ENCODE measurements at regions not wholly inside any gene's neighbourhood (a gene's known extent, or its start where the extent isn't known, plus 50 kb on each side); places are given as distances from the start of the nearest gene placed in this dataset.

- DNase-seq (ENCODE audit: low read depth, low spot score), result no peak
Observed at GRCh38 chr2:8217468-8218030, 464.3 kb upstream of the ID2 start.

DNA sequence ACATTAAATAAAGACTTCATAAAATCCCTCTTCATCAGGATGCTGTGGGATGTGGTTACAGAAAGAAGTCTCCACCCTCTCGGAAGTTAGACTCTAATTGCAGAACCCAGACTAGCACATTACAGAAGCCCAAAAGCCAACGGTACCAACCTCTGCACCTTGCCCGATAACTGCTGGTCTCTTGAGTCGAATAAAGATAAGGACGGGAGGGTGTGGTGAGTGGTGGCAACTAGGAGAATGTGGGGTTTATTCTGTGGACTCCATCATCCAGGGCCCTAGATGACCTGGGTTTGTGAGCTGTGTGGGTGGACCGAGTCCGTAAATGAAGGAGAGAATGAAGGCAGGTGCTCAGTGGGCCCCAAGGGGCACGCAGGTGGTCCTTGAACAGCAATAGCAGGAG lies 462.8 kb upstream of the ID2 start:
- DNase-seq (ENCODE audit: low read depth, low spot score), result no peak

DNA sequence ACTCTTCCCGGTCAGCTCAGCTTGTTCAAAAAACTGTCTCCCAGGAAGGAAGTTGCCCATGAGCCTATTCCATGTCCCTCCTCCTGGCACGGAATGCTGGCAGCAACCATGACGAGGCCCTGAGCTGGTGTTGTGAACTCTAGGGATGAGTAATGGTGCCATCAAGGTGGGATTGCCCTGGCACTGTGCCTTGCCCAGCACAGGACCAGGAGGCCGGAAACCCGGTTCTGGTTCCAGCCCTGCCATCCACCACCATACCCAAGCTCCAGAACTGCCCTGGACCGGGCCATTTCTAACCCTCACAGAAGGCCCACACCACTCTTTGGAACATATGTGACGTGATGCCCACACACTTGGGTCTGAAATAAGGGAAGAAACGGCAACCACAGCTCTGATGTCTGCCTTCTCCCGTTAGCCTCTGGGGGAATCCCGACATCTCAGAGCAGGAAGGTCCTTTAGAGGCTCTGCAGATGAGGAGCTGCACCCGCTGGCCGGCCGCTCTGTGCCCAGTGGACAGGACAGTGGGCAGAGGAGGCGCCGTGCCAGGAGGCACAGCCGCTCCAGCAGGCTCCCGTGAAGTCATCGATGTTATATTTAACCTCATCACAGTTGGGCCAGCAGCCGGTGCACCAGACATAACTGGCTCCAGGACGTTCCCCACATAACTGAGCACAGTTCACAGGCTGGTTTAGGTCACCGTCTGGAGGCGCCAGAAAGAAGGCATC lies 462.1 kb upstream of the ID2 start:
- DNase-seq (ENCODE audit: low read depth, low spot score), result no peak

DNA sequence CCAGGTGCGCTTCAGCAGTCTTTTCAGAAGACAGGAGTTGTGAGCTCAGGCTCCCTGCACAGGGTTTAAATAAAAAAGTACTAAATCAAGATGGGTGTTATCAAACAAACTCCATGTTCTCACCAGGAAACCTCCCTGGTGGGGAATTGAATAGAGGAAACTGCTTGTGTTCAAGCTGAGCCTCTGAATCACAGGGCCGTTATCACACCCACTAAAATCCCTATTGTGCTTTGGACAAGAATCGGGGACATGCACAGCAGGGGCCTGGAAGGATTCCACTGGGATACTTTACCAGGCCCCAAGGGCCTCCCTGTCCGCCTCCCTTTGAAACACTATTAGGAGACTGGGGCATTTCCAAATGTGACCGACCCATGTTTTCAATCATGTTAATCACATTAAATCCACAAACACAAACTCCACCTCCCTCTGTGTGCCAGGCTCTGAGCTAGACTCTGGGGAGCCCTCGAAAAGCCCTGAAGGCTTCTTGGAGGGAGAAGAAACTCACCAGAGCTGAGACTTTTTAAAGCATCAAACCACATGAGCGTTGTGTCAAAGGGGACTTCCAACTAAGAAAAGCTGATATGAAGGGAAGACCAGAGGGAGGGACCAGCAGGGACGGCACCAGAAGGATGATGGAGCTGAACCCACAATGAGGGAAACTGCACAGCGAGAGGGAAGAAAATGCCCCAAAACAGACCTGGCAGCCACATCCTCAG lies 458.7 kb upstream of the ID2 start:
- peak; percentile 16 for DNase-seq (ENCODE audit: low read depth, low spot score)

- no peak for DNase-seq (ENCODE audit: low read depth, low spot score)
Observed at GRCh38 chr2:8223695-8224346, 458.0 kb upstream of the ID2 start.

DNA sequence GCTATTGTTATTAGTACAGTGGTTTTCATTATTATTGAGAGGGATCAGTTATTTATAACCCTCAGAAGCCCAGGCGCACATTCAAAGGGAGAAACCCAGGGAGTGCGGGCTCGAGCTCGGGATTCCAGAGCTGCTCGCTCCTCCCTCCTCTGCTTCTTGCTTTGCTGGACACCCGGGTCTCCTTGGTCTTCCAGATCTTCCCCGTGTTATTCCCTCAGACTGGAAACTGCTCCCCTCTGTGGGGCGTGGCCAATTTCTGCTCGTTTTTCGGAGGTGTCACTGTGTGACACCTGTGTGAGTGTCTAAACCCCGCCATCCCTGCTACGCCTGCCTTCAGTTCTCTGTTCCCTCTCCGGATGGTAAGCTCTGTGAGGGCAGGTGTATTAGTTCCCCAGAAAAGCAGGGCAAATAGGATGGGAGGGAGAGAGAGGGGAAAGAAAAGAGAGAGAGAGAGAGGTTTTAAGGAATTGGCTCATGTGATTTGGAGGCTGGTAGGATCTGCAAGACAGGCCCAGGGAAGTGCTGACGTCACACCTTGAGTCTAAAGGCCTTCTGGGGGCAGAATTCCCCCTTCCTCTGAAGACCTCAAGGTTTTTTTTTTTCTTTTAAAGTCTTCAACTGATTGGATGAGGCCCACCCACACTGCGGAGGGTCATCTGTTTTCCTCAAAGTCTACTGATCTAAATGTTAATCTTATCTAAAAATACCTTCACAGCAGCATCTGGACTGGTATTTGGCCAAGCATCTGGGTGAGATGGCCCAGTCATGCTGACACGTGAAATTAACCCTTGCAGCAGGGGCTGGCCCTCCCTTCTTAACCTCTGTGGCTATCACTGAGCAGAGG lies 457.3 kb upstream of the ID2 start:
- no peak for DNase-seq (ENCODE audit: low read depth, low spot score)

- no peak for DNase-seq (ENCODE audit: low read depth, low spot score)
Observed at GRCh38 chr2:8225266-8225665, 456.6 kb upstream of the ID2 start.

- no peak for DNase-seq (ENCODE audit: low read depth, low spot score)
Observed at GRCh38 chr2:8225798-8226197, 456.1 kb upstream of the ID2 start.

- peak; percentile 79 for DNase-seq (ENCODE audit: low read depth, low spot score)
Observed at GRCh38 chr2:8229546-8229986, 452.3 kb upstream of the ID2 start.

- no peak for DNase-seq (ENCODE audit: low read depth, low spot score)
Observed at GRCh38 chr2:8230466-8230865, 451.4 kb upstream of the ID2 start.

DNA sequence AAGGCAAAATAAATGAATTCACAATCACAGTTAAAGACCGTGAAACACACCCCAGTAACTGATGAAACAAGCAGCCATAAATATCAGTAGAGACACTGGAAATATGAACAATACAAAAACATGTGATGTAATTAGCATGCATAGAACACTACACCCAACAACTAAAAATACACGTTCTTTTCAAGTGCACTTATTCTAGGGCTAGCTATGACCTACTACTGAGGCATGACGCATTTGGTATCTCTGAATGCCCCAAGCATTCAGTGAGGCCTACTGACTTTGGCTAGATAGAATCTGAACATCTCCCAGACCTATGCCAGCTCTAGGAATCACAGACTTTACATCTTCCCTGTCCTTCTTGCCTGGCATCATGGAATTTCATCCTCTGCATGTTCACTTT lies 450.0 kb upstream of the ID2 start:
- no peak for DNase-seq (ENCODE audit: low read depth, low spot score)

- no peak for DNase-seq (ENCODE audit: low read depth, low spot score)
Observed at GRCh38 chr2:8232871-8233270, 449.0 kb upstream of the ID2 start.

DNA sequence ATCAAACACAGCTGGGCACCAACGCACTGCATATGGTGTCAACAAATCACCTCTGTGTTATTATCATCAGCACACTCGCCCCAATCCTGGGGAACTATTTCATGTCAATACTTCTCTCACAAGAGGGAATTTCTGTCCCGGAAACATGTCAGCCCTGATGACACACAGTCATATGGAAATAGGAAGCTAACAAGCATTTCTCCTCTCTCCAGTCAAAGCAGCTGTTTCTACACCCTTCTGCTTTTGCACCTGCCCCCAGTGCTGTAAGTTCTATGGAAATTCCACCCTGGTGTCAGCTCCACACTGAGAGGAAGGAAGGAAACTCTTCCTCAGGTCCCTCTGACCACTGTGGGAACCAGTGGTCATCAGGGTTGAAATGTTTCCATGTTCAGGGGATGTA lies 447.6 kb upstream of the ID2 start:
- no peak for DNase-seq (ENCODE audit: low read depth, low spot score)

GRCh38 chr2:8234757-8235374 lies 447.0 kb upstream of the ID2 start:
- no peak for DNase-seq (ENCODE audit: low read depth, low spot score)

DNA sequence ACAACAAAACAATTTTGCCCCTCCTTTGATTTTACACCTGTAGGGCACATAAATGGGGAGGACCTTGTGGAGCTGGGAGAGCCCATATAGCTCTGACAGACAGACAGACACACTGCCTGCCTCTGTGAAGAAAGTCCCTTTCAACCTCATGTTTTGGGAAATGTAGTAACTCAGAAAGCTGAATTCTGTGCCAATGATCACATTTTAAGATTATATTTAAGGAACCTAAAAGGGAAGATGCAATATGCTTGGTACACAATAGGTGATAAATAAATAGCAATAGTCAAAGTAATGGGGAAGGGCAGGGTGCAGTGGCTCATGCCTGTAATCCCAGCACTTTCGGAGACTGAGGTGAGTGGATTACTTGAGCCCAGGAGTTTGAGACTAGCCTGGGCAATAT lies 446.4 kb upstream of the ID2 start:
- DNase-seq (ENCODE audit: low read depth, low spot score), result no peak

DNA sequence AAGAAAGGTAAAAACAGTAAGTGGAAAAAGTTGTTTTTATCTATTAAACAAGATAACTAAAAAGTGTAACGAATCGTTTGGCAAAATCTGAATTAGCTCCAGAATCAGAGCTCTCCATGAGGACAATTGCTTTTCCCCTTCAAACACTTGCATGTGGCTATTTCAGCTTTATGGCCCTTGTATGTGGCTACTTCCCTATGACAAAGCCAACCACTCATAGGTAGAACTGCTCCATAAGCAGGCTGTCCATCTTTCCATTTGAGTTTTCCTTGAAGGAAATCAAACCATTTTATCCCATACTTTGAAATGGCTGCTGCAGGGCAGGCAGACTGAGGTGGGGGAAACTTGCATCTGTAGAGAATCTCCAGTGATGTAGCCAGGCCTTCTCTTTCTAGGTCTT lies 445.5 kb upstream of the ID2 start:
- no peak for DNase-seq (ENCODE audit: low read depth, low spot score)

DNA sequence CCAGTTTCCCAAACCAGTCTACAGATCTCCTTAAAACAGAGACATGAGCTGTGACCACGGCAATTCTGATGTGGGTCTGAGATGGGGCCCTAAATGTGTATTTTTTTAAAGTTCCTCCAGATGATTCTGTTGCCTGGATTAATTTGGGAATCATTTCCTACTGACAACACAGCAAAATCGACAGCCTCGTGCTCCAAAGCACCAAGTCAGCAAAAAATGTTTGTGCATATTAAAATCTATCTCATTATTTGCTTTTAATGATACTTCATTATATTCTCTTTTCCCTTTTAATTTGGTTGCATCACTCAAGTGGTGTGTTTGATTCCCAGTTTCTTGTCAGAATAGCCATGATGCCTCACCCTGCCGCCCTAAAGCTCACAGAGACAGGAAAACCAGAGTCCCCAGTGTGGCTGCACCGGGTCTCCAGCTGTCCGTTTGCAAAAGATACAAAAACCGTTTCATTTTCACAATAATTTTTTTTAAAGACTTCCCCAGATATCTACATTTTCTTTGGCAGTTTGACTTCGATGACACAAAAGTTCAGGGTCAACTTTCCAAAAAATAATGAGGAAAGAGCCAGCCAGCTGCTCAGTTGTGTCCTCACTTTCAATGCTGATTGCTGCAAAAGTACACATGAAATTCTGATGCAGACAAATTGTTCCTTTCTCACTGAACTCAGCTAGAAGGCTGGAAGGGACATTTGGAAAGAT lies 443.2 kb upstream of the ID2 start:
- DNase-seq (ENCODE audit: low read depth, low spot score), result no peak

DNA sequence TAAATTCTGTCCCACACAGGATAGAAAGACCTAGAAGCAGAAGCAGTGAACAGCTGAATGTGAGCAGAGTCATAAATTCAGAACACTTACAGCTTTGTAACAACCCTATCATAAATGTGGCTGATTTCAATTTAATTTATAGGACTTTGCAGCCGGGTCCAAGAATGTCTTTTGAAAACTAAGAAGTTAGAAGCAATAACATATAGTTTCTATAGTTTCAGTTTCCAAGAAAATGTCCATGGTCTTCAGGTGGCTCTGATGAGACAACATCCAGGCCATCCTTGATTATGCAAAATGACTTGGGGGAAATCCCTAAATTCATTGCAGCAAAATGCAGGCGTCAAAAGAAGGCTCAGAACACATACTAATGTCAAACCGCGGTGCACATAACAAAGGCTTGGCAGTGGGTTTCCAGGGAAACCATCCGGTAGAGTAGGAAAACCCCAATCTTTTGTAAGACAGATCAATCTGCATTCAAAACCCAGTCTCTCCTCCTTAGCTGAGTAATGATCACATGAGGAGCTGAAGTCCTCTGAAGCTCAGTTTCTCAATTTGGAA lies 442.2 kb upstream of the ID2 start:
- DNase-seq (ENCODE audit: low read depth, low spot score), result peak; percentile 69

- no peak for DNase-seq (ENCODE audit: low read depth, low spot score)
Observed at GRCh38 chr2:8241317-8241716, 440.5 kb upstream of the ID2 start.

DNA sequence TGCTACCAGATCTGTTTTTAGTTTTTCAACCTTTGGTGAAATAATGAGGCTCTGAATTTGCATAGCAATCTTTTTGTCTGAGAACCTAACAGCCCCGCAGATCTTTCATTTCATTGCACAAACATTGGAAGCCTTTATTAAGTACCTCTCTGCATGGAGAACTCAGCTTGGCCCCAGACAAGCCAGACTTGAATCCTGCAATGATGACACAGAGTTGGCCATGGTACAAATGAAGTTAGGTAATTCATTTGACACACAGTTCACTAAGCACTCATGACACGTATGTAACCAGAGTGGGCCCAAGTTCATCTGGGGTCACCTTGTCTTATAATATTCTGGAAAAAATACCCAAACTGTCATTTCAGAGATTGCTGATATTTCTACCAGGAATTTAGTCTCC lies 439.1 kb upstream of the ID2 start:
- peak; percentile 37 for DNase-seq (ENCODE audit: low read depth, low spot score)

Measured in astrocyte of the hippocampus (primary cell).